NCI-H446 (cell line): ENCODE measurements at regions not wholly inside any gene's neighbourhood (a gene's known extent, or its start where the extent isn't known, plus 50 kb on each side); places are given as distances from the start of the nearest gene placed in this dataset.
"Not testable (repeated sequence)": the region's sequence is repeated elsewhere in the genome, so short reads cannot be mapped to it uniquely, and the experiment has no call there.

Source experiments
- DNase-seq, 2 experiments: peaks; one replicate each; lab custom pipeline; 2025; lab: John Stamatoyannopoulos, UW

GRCh38 chr7:42720991-42721796 is 190.7 kb downstream of the C7orf25 start:
- DNase-seq: no peak

- DNase-seq: no peak
Measured at GRCh38 chr7:42720012-42720411, 191.9 kb downstream of the C7orf25 start.

GRCh38 chr7:42718466-42718865 is 193.4 kb downstream of the C7orf25 start:
- not testable (repeated sequence) for DNase-seq

- DNase-seq: no peak
Measured at GRCh38 chr7:42714356-42714755, 197.5 kb downstream of the C7orf25 start.

- no peak for DNase-seq
Measured at GRCh38 chr7:42709284-42709683, 202.6 kb downstream of the C7orf25 start.

- no peak for DNase-seq
Measured at GRCh38 chr7:42704710-42705109, 207.2 kb downstream of the C7orf25 start.

GRCh38 chr7:42702647-42703046 is 209.2 kb downstream of the C7orf25 start:
- no peak for DNase-seq

GRCh38 chr7:42700406-42701327 is 211.2 kb downstream of the C7orf25 start:
- no peak for DNase-seq

- DNase-seq: no peak
Measured at GRCh38 chr7:42699380-42700178, 212.3 kb downstream of the C7orf25 start.

- no peak for DNase-seq
Measured at GRCh38 chr7:42698600-42699374, 213.1 kb downstream of the C7orf25 start.

GRCh38 chr7:42694894-42695507 is 216.9 kb downstream of the C7orf25 start:
- DNase-seq: no peak

- no peak for DNase-seq
Measured at GRCh38 chr7:42693722-42694121, 218.1 kb downstream of the C7orf25 start.

- no peak for DNase-seq
Measured at GRCh38 chr7:42692621-42693020, 219.2 kb downstream of the C7orf25 start.

GRCh38 chr7:42690794-42691639 is 220.9 kb downstream of the C7orf25 start:
- DNase-seq: no peak

GRCh38 chr7:42689626-42690025 is 222.2 kb downstream of the C7orf25 start:
- no peak for DNase-seq

GRCh38 chr7:42688056-42688371 is 223.9 kb downstream of the C7orf25 start:
- DNase-seq: no peak

- DNase-seq: no peak
Measured at GRCh38 chr7:42687211-42688055, 224.4 kb downstream of the C7orf25 start.

GRCh38 chr7:42686594-42687156 is 225.2 kb downstream of the C7orf25 start:
- DNase-seq: no peak

- DNase-seq: no peak
Measured at GRCh38 chr7:42685911-42686310, 226.0 kb downstream of the C7orf25 start.
